Uterus (tissue), 3 donors: ENCODE measurements at regions not wholly inside any gene's neighbourhood (a gene's known extent, or its start where the extent isn't known, plus 50 kb on each side); places are given as distances from the start of the nearest gene placed in this dataset.
"Not testable (repeated sequence)": the region's sequence is repeated elsewhere in the genome, so short reads cannot be mapped to it uniquely, and the experiment has no call there.

Experiments
- DNase-seq, 2 donors: peaks; one replicate each; pipeline ENCODE4 v3.0.0-alpha.2; 2019 to 2020
- H3K27ac ChIP-seq, 2 donors: fragments of 200-600 bp; sonication (generic); 1 replicate in 1 of 2; 2 replicates in 1 of 2; pipeline ENCODE4 v1.5.1; 2016 to 2018
- H3K27me3 ChIP-seq, 2 donors: fragments of 200-600 bp; sonication (generic); one replicate each; pipeline ENCODE4 v1.5.1; 2018 to 2019; ENCODE audit warnings: control low read depth in 1 of 2
- H3K36me3 ChIP-seq, 2 donors: fragments of 200-600 bp; sonication (generic); one replicate each; pipeline ENCODE4 v1.5.1; 2019; ENCODE audit warnings: control low read depth in 1 of 2
- H3K4me1 ChIP-seq, 2 donors: fragments of 200-600 bp; sonication (generic); one replicate each; pipeline ENCODE4 v1.5.1; 2018 to 2019; ENCODE audit warnings: control low read depth in 1 of 2
- H3K4me3 ChIP-seq, 2 donors: fragments of 200-600 bp; sonication (generic); 1 replicate in 1 of 2; 2 replicates in 1 of 2; pipeline ENCODE4 v1.5.1; 2018 to 2019; ENCODE audit warnings: mild to moderate bottlenecking in 1 of 2
- H3K9me3 ChIP-seq, 2 donors: fragments of 200-600 bp; sonication (generic); one replicate each; pipeline ENCODE4 v1.5.1; 2019; ENCODE audit warnings: control low read depth in 1 of 2
- POLR2A ChIP-seq, 2 donors: fragments of 450-650 bp; IDR thresholded peaks; one replicate each; pipeline ENCODE4 v1.6.1; 2016; ENCODE audit warnings: antibody characterized with exemption in 2 of 2, mild to moderate bottlenecking in 1 of 2, moderate library complexity in 1 of 2
- intact Hi-C: fragments of 100-400 bp; cut with DNase I; formaldehyde crosslinking; loops from one replicate; pipeline ENCODE4 v1.15.1; 2023; ENCODE audit warnings: low total_unique reads
- TF ChIP-seq, protein P1 (sequence below), 4 experiments: fragments of 200-600 bp in 2 of 4; fragments of 450-650 bp in 2 of 4; sonication (generic) in 2 of 4; IDR thresholded peaks; one replicate each; pipeline ENCODE4 v1.5.1; 2016 to 2019; ENCODE audit warnings: antibody characterized with exemption in 4 of 4, mild to moderate bottlenecking in 2 of 4, moderate library complexity in 1 of 4
- donor health status: DM: yes; HTN: yes; CAD: no.

DNA sequence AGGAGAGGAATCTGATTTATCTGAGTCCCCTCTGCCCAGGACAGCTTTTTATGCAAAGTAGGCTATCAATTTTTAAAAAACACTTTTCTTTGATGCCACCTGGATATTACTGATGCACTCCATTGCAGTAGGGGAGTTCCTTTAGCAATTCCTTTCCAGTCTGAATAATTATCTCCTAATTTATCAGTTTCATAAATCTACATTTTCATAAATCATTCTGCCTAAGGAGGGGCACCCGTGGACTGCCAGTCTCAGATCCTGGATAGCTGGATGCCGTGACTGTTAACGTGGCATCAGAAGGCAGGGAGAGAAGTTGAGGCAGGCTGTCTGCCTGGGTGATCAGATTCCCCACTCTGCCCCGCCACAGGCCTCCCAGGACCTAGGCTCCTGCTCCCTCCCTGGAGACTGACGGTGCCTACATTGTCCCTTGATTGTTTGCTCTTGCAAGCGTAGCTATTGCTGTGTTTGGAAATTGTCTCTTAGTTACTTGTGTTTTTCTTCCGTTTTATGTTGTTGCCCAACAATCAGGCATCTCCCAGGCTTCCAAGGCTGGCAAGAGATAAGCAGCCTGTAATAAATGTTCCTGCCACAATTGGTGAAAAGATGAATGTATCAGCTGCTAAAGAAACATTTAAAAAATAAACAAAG is 75.2 kb downstream of the KATNIP start:
- H3K36me3 ChIP-seq: no peaks in the 10 kb centered on the region
- no peak for DNase-seq
- no peaks in the 10 kb centered on the region for H3K27me3 ChIP-seq
- TF ChIP-seq POLR2A (IDR thresholded peaks at IDR 0.05): no peak
- TF ChIP-seq, protein P1, sequence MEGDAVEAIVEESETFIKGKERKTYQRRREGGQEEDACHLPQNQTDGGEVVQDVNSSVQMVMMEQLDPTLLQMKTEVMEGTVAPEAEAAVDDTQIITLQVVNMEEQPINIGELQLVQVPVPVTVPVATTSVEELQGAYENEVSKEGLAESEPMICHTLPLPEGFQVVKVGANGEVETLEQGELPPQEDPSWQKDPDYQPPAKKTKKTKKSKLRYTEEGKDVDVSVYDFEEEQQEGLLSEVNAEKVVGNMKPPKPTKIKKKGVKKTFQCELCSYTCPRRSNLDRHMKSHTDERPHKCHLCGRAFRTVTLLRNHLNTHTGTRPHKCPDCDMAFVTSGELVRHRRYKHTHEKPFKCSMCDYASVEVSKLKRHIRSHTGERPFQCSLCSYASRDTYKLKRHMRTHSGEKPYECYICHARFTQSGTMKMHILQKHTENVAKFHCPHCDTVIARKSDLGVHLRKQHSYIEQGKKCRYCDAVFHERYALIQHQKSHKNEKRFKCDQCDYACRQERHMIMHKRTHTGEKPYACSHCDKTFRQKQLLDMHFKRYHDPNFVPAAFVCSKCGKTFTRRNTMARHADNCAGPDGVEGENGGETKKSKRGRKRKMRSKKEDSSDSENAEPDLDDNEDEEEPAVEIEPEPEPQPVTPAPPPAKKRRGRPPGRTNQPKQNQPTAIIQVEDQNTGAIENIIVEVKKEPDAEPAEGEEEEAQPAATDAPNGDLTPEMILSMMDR (IDR thresholded peaks at IDR 0.05): no peak
- intact Hi-C loops: no loop called here
- no peak overlapping the region for H3K4me3 ChIP-seq
- H3K4me1 ChIP-seq: no peaks in the 10 kb centered on the region
- H3K27ac ChIP-seq: no peak overlapping the region
- H3K9me3 ChIP-seq: no peaks in the 10 kb centered on the region

GRCh38 chr16:27627136-27627535 is 77.2 kb downstream of the KATNIP start:
- H3K4me1 ChIP-seq: no peaks in the 10 kb centered on the region
- H3K4me3 ChIP-seq: no peak overlapping the region
- H3K36me3 ChIP-seq: no peaks in the 10 kb centered on the region
- no peak for DNase-seq
- no peaks in the 10 kb centered on the region for H3K27me3 ChIP-seq
- TF ChIP-seq, protein P1 (IDR thresholded peaks at IDR 0.05): no peak
- no peak for TF ChIP-seq POLR2A (IDR thresholded peaks at IDR 0.05)
- H3K27ac ChIP-seq: no peak overlapping the region
- H3K9me3 ChIP-seq: no peaks in the 10 kb centered on the region
- intact Hi-C loops: no loop called here

DNA sequence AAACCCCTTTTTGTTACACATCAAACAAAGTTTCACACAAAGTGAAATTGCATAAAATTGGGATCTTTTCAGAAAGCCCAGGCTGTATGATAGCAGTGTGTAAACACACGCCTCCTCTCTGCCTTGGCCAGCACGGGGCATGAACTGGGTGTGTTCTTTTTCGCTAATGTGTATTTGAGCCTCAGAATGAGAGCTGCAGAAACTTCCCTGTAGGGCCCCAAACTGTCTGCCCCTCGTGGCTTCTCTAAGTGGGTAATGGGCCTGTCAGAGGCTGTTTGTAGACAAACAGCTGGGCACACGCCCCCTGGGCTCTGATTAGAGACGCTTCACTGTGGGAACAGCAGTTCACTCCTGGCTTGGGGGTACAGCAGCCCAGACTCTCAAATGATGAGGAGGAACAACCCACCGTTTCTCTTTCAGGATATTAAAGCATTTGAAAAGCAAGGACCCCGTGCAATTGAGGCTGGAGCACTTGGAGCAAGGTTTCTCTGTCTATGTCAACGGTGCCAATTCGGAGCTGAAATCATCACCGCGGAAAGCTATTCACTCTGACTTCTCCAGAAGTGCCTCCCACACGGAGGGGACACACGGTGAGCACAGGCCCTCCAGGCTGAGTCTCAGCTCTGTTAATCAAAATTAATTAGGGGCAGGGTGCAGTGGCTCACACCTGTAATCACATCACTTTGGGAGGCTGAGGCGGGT is 78.4 kb downstream of the KATNIP start:
- H3K27me3 ChIP-seq: no peaks in the 10 kb centered on the region
- H3K27ac ChIP-seq: no peak overlapping the region
- no peaks in the 10 kb centered on the region for H3K36me3 ChIP-seq
- no peak for DNase-seq
- no peak for TF ChIP-seq POLR2A (IDR thresholded peaks at IDR 0.05)
- TF ChIP-seq, protein P1 (IDR thresholded peaks at IDR 0.05): no peak
- no peaks in the 10 kb centered on the region for H3K4me1 ChIP-seq
- intact Hi-C loops: no loop called here
- H3K9me3 ChIP-seq: no peaks in the 10 kb centered on the region
- H3K4me3 ChIP-seq: no peak overlapping the region

DNA sequence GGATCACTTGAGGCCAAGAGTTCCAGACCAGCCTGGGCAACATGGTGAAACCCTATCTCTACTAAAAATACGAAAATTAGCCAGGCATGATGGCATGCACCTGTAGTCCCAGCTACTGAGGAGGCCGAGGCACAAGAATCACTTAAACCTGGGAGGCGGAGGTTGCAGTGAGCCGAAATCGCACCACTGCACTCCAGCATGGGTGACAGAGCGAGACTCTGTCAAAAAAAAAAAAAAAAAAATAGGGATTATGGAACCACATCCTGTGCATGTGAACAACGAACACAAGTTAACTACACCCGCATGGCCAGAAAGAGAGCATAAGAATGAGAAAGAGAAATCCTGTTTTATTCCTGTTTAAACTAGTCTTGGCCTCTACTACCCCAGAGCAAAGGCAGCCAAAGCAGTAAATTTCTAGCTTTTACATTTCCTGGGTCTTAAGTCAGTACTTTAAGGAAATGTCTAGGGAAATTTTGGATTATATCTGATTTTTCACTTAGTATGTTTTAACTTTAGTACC is 79.1 kb downstream of the KATNIP start:
- H3K36me3 ChIP-seq, H3K4me3 ChIP-seq, DNase-seq, H3K4me1 ChIP-seq, intact Hi-C loops, H3K27me3 ChIP-seq, H3K27ac ChIP-seq, H3K9me3 ChIP-seq: not testable (repeated sequence)

DNA sequence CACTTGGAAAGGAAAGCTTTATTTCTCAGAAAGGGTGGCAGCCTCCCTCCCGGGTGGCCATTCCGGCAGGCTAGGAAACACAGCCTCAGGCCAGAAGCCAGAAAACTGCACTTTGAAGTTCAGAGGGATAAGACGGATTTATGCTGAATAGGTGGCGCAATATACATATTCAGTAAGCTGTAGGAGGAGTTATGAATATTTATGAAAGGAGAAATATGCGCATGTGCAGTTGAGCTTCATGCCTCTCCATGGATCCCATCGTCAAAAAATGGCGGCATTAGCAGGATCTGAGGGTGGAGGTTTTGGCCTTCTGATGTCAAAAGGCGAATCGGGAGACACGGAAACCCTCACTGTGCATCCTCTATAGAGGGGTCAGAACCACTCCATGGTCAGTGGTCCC is 82.3 kb downstream of the KATNIP start:
- Histone ChIP-seq H3K4me1 (no peaks in the 10 kb centered on the region), H3K4me3 (no peak overlapping the region), H3K9me3 (no peaks in the 10 kb centered on the region), H3K27ac (no peak overlapping the region), H3K27me3 (no peaks in the 10 kb centered on the region), H3K36me3 (no peaks in the 10 kb centered on the region)
- DNase-seq: no peak
- TF ChIP-seq, protein P1 (IDR thresholded peaks at IDR 0.05): no peak
- TF ChIP-seq POLR2A (IDR thresholded peaks at IDR 0.05): no peak
- intact Hi-C loops: no loop called here
